ENCODE measurements at regions not wholly inside any gene's neighbourhood (a gene's known extent, or its start where the extent isn't known, plus 50 kb on each side); places are given as distances from the start of the nearest gene placed in this dataset.

GRCh38 chr9:88809355-88810161 lies 181.7 kb upstream of the S1PR3 start:
- Histone ChIP-seq H3K27ac (ENCODE audit: low read depth, low read length) (no peak overlapping the region), H3K36me3 (ENCODE audit: insufficient read depth, low read length) (no peaks in the 10 kb centered on the region), H3K9me3 (ENCODE audit: insufficient read depth, low read depth, low read length) (no peaks in the 10 kb centered on the region), H3K79me2 (ENCODE audit: insufficient read depth, low read length) (no peaks in the 10 kb centered on the region), H4K20me1 (ENCODE audit: insufficient read depth, low read length) (no peaks in the 10 kb centered on the region), H3K4me2 (ENCODE audit: low read length) (no peak overlapping the region), H3K9ac (ENCODE audit: low read length) (no peak overlapping the region), H3K4me3 (ENCODE audit: insufficient read depth, low read depth, low read length) (no peak overlapping the region), H2AFZ (ENCODE audit: low read depth, low read length) (no peak overlapping the region), H3K27me3 (ENCODE audit: insufficient read depth, low read length) (no peaks in the 10 kb centered on the region), H3K4me1 (ENCODE audit: insufficient read depth, low read length) (peaks cover 6% of the 10 kb centered on the region)
- Mint-ChIP-seq H3K9me3 (ENCODE audit: unreplicated experiment) (peaks cover 3% of the 10 kb centered on the region), H3K27ac (ENCODE audit: unreplicated experiment) (no peak overlapping the region), H3K4me3 (ENCODE audit: unreplicated experiment) (no peak overlapping the region), H3K27me3 (ENCODE audit: low read depth, unreplicated experiment) (peaks cover 17% of the 10 kb centered on the region), H3K36me3 (ENCODE audit: low read depth, unreplicated experiment) (no peaks in the 10 kb centered on the region), H3K4me1 (ENCODE audit: low read depth, unreplicated experiment) (peaks cover 8% of the 10 kb centered on the region)
- FAIRE-seq: peak; percentile 55
- TF ChIP-seq EZH2 (IDR thresholded peaks at IDR 0.05; ENCODE audit: insufficient read depth, low read length) (no peak), CTCF (IDR thresholded peaks at IDR 0.05; ENCODE audit: insufficient read depth, low read depth, low read length) (no peak)
- no peak for DNase-seq (ENCODE audit: low read depth)

DNA sequence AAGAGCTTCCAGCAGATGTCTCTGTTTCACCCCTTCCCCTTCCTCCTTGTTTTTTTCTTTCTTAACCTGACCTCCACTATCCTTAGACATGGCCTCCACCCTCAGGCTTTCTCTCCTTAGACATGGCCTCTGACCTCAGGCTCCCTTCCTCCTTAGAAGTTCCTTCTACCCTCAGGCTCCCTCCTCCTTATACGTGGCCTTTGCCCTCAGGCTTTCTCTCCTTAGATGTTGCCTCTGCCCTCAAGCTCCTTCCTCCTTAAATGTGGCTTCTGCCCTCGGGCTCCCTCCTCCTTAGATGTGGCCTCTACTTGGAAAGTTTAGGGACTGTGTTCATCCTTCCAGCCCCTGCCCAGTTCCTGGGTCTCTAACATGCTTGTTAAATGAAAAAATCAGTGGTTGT lies 180.4 kb upstream of the S1PR3 start:
- H3K27me3 ChIP-seq (ENCODE audit: insufficient read depth, low read length): no peaks in the 10 kb centered on the region
- TF ChIP-seq EZH2 (IDR thresholded peaks at IDR 0.05; ENCODE audit: insufficient read depth, low read length) (no peak), CTCF (IDR thresholded peaks at IDR 0.05; ENCODE audit: insufficient read depth, low read depth, low read length) (no peak)
- no peaks in the 10 kb centered on the region for H3K36me3 ChIP-seq (ENCODE audit: insufficient read depth, low read length)
- peaks cover 17% of the 10 kb centered on the region for H3K27me3 Mint-ChIP-seq (ENCODE audit: low read depth, unreplicated experiment)
- H3K4me1 Mint-ChIP-seq (ENCODE audit: low read depth, unreplicated experiment): peaks cover 21% of the 10 kb centered on the region
- H3K4me3 Mint-ChIP-seq (ENCODE audit: unreplicated experiment): no peak overlapping the region
- H3K9me3 ChIP-seq (ENCODE audit: insufficient read depth, low read depth, low read length): no peaks in the 10 kb centered on the region
- no peaks in the 10 kb centered on the region for H4K20me1 ChIP-seq (ENCODE audit: insufficient read depth, low read length)
- no peak for FAIRE-seq
- no peak overlapping the region for H2AFZ ChIP-seq (ENCODE audit: low read depth, low read length)
- H3K4me1 ChIP-seq (ENCODE audit: insufficient read depth, low read length): peaks cover 19% of the 10 kb centered on the region
- H3K4me2 ChIP-seq (ENCODE audit: low read length): no peak overlapping the region
- H3K9me3 Mint-ChIP-seq (ENCODE audit: unreplicated experiment): peaks cover 3% of the 10 kb centered on the region
- no peak overlapping the region for H3K9ac ChIP-seq (ENCODE audit: low read length)
- no peaks in the 10 kb centered on the region for H3K79me2 ChIP-seq (ENCODE audit: insufficient read depth, low read length)
- no peak overlapping the region for H3K27ac ChIP-seq (ENCODE audit: low read depth, low read length)
- H3K36me3 Mint-ChIP-seq (ENCODE audit: low read depth, unreplicated experiment): no peaks in the 10 kb centered on the region
- H3K4me3 ChIP-seq (ENCODE audit: insufficient read depth, low read depth, low read length): no peak overlapping the region
- no peak overlapping the region for H3K27ac Mint-ChIP-seq (ENCODE audit: unreplicated experiment)
- no peak for DNase-seq (ENCODE audit: low read depth)

- no peak overlapping the region for H3K4me3 Mint-ChIP-seq (ENCODE audit: unreplicated experiment)
- no peaks in the 10 kb centered on the region for H3K36me3 Mint-ChIP-seq (ENCODE audit: low read depth, unreplicated experiment)
- no peak overlapping the region for H3K27ac Mint-ChIP-seq (ENCODE audit: unreplicated experiment)
- H3K4me1 ChIP-seq (ENCODE audit: insufficient read depth, low read length): peaks cover 26% of the 10 kb centered on the region
- no peaks in the 10 kb centered on the region for H4K20me1 ChIP-seq (ENCODE audit: insufficient read depth, low read length)
- peaks cover 27% of the 10 kb centered on the region for H3K4me1 Mint-ChIP-seq (ENCODE audit: low read depth, unreplicated experiment)
- TF ChIP-seq CTCF (IDR thresholded peaks at IDR 0.05; ENCODE audit: insufficient read depth, low read depth, low read length) (no peak), EZH2 (IDR thresholded peaks at IDR 0.05; ENCODE audit: insufficient read depth, low read length) (no peak)
- no peak overlapping the region for H3K4me2 ChIP-seq (ENCODE audit: low read length)
- no peak for FAIRE-seq
- H3K4me3 ChIP-seq (ENCODE audit: insufficient read depth, low read depth, low read length): no peak overlapping the region
- H3K9me3 Mint-ChIP-seq (ENCODE audit: unreplicated experiment): peaks cover 3% of the 10 kb centered on the region
- no peak for DNase-seq (ENCODE audit: low read depth)
- H3K27me3 Mint-ChIP-seq (ENCODE audit: low read depth, unreplicated experiment): peaks cover 15% of the 10 kb centered on the region
- no peak overlapping the region for H3K27ac ChIP-seq (ENCODE audit: low read depth, low read length)
- no peak overlapping the region for H3K9ac ChIP-seq (ENCODE audit: low read length)
- H3K79me2 ChIP-seq (ENCODE audit: insufficient read depth, low read length): no peaks in the 10 kb centered on the region
- H3K36me3 ChIP-seq (ENCODE audit: insufficient read depth, low read length): no peaks in the 10 kb centered on the region
- no peaks in the 10 kb centered on the region for H3K9me3 ChIP-seq (ENCODE audit: insufficient read depth, low read depth, low read length)
- no peak overlapping the region for H2AFZ ChIP-seq (ENCODE audit: low read depth, low read length)
- H3K27me3 ChIP-seq (ENCODE audit: insufficient read depth, low read length): no peaks in the 10 kb centered on the region
These were observed 179.8 kb upstream of the S1PR3 start for GRCh38 chr9:88811511-88811910.

All from astrocyte (in vitro differentiated cells and primary cell).